H1 (cell line): ENCODE measurements at regions not wholly inside any gene's neighbourhood (a gene's known extent, or its start where the extent isn't known, plus 50 kb on each side); places are given as distances from the start of the nearest gene placed in this dataset.

Experiments
- CTCF ChIA-PET: fragments of 300-600 bp; sonication (Branson Sonifier 250); formaldehyde crosslinking; loops from one replicate; lab custom pipeline; 2021; ENCODE audit not compliant: partially characterized antibody; lab: Charles Lee
- POLR2A ChIA-PET: fragments of 300-600 bp; sonication (Branson Sonifier 250); formaldehyde crosslinking; loops from one replicate; lab custom pipeline; 2021; ENCODE audit warnings: inconsistent platforms; ENCODE audit not compliant: partially characterized antibody; lab: Charles Lee
- DNase-seq, 2 experiments: peaks; one replicate each; pipeline versions ENCODE4 v3.0.0 to v3.0.0-alpha.2; 2010 to 2022; ENCODE audit warnings: low spot score in 2 of 2, low read depth in 1 of 2, mixed read lengths in 1 of 2
- FAIRE-seq: peaks from 2 replicates; lab custom pipeline; 2011; peaks lifted over from hg19 to GRCh38; lab: Jason Lieb, UNC
- H2AFZ ChIP-seq: 2 replicates; pipeline ENCODE4 v1.8.1; 2012; ENCODE audit warnings: low read length, inconsistent platforms
- H2AK5ac ChIP-seq: 2 replicates; pipeline ENCODE4 v1.6.1; 2013; ENCODE audit warnings: low read depth, low read length
- H2BK120ac ChIP-seq: replicated peaks from 2 replicates; pipeline ENCODE3; 2013; ENCODE audit warnings: low read depth, low read length, inconsistent platforms
- H2BK12ac ChIP-seq: 2 replicates; pipeline ENCODE4 v1.6.1; 2013; ENCODE audit warnings: low read depth, low read length
- H2BK15ac ChIP-seq: 2 replicates; pipeline ENCODE4 v1.6.1; 2013; ENCODE audit warnings: low read length
- H2BK20ac ChIP-seq: 2 replicates; pipeline ENCODE4 v1.6.1; 2013; ENCODE audit warnings: low read length
- H2BK5ac ChIP-seq: 2 replicates; pipeline ENCODE4 v1.6.1; 2013; ENCODE audit warnings: low read depth, low read length
- H3K14ac ChIP-seq: 2 replicates; pipeline ENCODE4 v1.6.1; 2013; ENCODE audit warnings: inconsistent platforms; ENCODE audit not compliant: insufficient read length
- H3K18ac ChIP-seq: 2 replicates; pipeline ENCODE4 v1.6.1; 2013; ENCODE audit warnings: low read length; ENCODE audit errors: extremely low read depth
- H3K23ac ChIP-seq: 2 replicates; pipeline ENCODE4 v1.6.1; 2013; ENCODE audit warnings: inconsistent platforms; ENCODE audit not compliant: insufficient read length
- H3K23me2 ChIP-seq: 2 replicates; pipeline ENCODE4 v1.6.1; 2013; ENCODE audit warnings: low read depth, low read length
- H3K27ac ChIP-seq: 2 replicates; pipeline ENCODE4 v1.6.1; 2011; ENCODE audit warnings: low read depth, low read length, inconsistent platforms
- H3K27me3 ChIP-seq, 4 experiments: replicated peaks in 1 of 4; 1 replicate in 1 of 4; 2 replicates in 3 of 4; pipeline versions ENCODE4 v1.6.1 to v1.8.1; 2011 to 2013; ENCODE audit warnings: low read length in 3 of 4, mild to moderate bottlenecking in 3 of 4, inconsistent platforms in 2 of 4, mixed read lengths in 2 of 4, moderate library complexity in 1 of 4; ENCODE audit not compliant: control insufficient read depth in 3 of 4, insufficient read depth in 3 of 4; ENCODE audit errors: extremely low read depth in 1 of 4
- H3K36me3 ChIP-seq, 4 experiments: 2 replicates each; pipeline versions ENCODE4 v1.6.1 to v1.8.1; 2011 to 2013; ENCODE audit warnings: mild to moderate bottlenecking in 4 of 4, low read length in 3 of 4, moderate library complexity in 2 of 4, control low read depth in 1 of 4, inconsistent platforms in 1 of 4; ENCODE audit not compliant: insufficient read depth in 4 of 4, control insufficient read depth in 2 of 4
- H3K4ac ChIP-seq: replicated peaks from 2 replicates; pipeline ENCODE3; 2013; ENCODE audit warnings: low read length, low read depth, mixed read lengths, inconsistent platforms; ENCODE audit not compliant: insufficient read length
- H3K4me1 ChIP-seq, 4 experiments: replicated peaks in 1 of 4; 1 replicate in 1 of 4; 2 replicates in 3 of 4; pipeline versions ENCODE4 v1.6.1 to v1.8.1; 2011 to 2013; ENCODE audit warnings: low read length in 3 of 4, inconsistent platforms in 2 of 4, mixed read lengths in 1 of 4; ENCODE audit not compliant: insufficient read depth in 4 of 4, control insufficient read depth in 3 of 4
- H3K4me2 ChIP-seq, 2 experiments: 2 replicates each; pipeline versions ENCODE4 v1.6.1 to v1.8.1; 2011 to 2013; ENCODE audit warnings: low read depth in 2 of 2, low read length in 2 of 2, control low read depth in 1 of 2, inconsistent platforms in 1 of 2, mild to moderate bottlenecking in 1 of 2; ENCODE audit not compliant: insufficient read depth in 1 of 2
- H3K4me3 ChIP-seq, 4 experiments: fragments of 200-600, 300-600 bp in 1 of 4; sonication (generic), shearing (Covaris generic), sonication (Bioruptor Twin) in 1 of 4; 2 replicates each; pipeline versions ENCODE4 v1.5.1 to v1.8.1; 2011 to 2016; ENCODE audit warnings: low read length in 4 of 4, low read depth in 3 of 4, control low read depth in 2 of 4, inconsistent platforms in 2 of 4, mild to moderate bottlenecking in 2 of 4, mixed read lengths in 1 of 4, moderate library complexity in 1 of 4; ENCODE audit not compliant: insufficient read depth in 2 of 4; ENCODE audit errors: extremely low read depth in 1 of 4
- H3K56ac ChIP-seq: replicated peaks from 2 replicates; pipeline ENCODE3; 2013; ENCODE audit warnings: low read depth, mild to moderate bottlenecking, mixed read lengths, low read length, inconsistent platforms; ENCODE audit not compliant: insufficient read length
- H3K79me1 ChIP-seq: 2 replicates; pipeline ENCODE4 v1.6.1; 2013; ENCODE audit warnings: low read depth, low read length, control low read depth
- H3K79me2 ChIP-seq, 2 experiments: 2 replicates each; pipeline versions ENCODE4 v1.6.1 to v1.8.1; 2012 to 2013; ENCODE audit warnings: low read length in 2 of 2, mild to moderate bottlenecking in 2 of 2, inconsistent platforms in 1 of 2; ENCODE audit not compliant: insufficient read depth in 2 of 2, control insufficient read depth in 1 of 2
- H3K9ac ChIP-seq, 4 experiments: replicated peaks in 1 of 4; 1 replicate in 1 of 4; 2 replicates in 3 of 4; pipeline versions ENCODE4 v1.6.1 to v1.8.1; 2011 to 2013; ENCODE audit warnings: low read depth in 3 of 4, low read length in 3 of 4, control low read depth in 2 of 4, mild to moderate bottlenecking in 2 of 4, moderate library complexity in 2 of 4, inconsistent platforms in 1 of 4; ENCODE audit errors: extremely low read depth in 1 of 4
- H3K9me3 ChIP-seq, 2 experiments: 2 replicates each; pipeline versions ENCODE4 v1.6.1 to v1.8.1; 2012 to 2013; ENCODE audit warnings: mild to moderate bottlenecking in 2 of 2, moderate library complexity in 2 of 2, control low read depth in 1 of 2, inconsistent platforms in 1 of 2, low read depth in 1 of 2, low read length in 1 of 2, mixed read lengths in 1 of 2; ENCODE audit not compliant: insufficient read depth in 2 of 2
- H4K20me1 ChIP-seq, 2 experiments: replicated peaks in 1 of 2; 2 replicates each; pipeline versions ENCODE3 to v1.8.1; 2011 to 2013; ENCODE audit warnings: inconsistent platforms in 2 of 2, low read length in 2 of 2, mild to moderate bottlenecking in 1 of 2; ENCODE audit not compliant: insufficient read depth in 2 of 2, control insufficient read depth in 1 of 2
- H4K5ac ChIP-seq: 2 replicates; pipeline ENCODE4 v1.6.1; 2013; ENCODE audit warnings: low read length, low read depth, mixed read lengths, inconsistent platforms; ENCODE audit not compliant: insufficient read length
- H4K8ac ChIP-seq: 2 replicates; pipeline ENCODE4 v1.8.0; 2013; ENCODE audit warnings: mild to moderate bottlenecking, moderate library complexity, low read length, inconsistent platforms; ENCODE audit not compliant: insufficient read depth; ENCODE audit errors: extremely low read depth
- H4K91ac ChIP-seq: replicated peaks from 2 replicates; pipeline ENCODE3; 2013; ENCODE audit warnings: low read length, mixed read lengths, inconsistent platforms; ENCODE audit not compliant: insufficient read length
- CBX5 ChIP-seq: fragments of 300-800, 300-1000 bp; sonication (generic); IDR thresholded peaks from 2 replicates; pipeline ENCODE4 v1.7.1; 2016; ENCODE audit warnings: antibody characterized with exemption, low read length, low read depth
- FOSL1 ChIP-seq: IDR thresholded peaks from 2 replicates; pipeline ENCODE4 v1.6.1; 2011; ENCODE audit warnings: mild to moderate bottlenecking, low read depth, low read length, moderate library complexity; ENCODE audit not compliant: insufficient read depth
- GTF2F1 ChIP-seq: IDR thresholded peaks from 2 replicates; pipeline ENCODE4 v1.6.1; 2012; ENCODE audit warnings: low read depth, low read length, improper control_type of control experiment, borderline replicate concordance
- JUN ChIP-seq: IDR thresholded peaks from 2 replicates; pipeline ENCODE4 v1.6.1; 2011; ENCODE audit warnings: low read depth, mild to moderate bottlenecking, improper control_type of control experiment, low read length
- PHF8 ChIP-seq: fragments of 200-600 bp; sonication (generic); conservative IDR thresholded peaks from 2 replicates; pipeline ENCODE4 v1.7.1; 2012; ENCODE audit warnings: low read depth, mild to moderate bottlenecking, inconsistent platforms, low read length, moderate library complexity
- RAD21 ChIP-seq, 2 experiments: IDR thresholded peaks in 1 of 2; conservative IDR thresholded peaks in 1 of 2; 2 replicates each; pipeline ENCODE4 v1.6.1; 2011; ENCODE audit warnings: low read depth in 2 of 2, low read length in 2 of 2, improper control_type of control experiment in 1 of 2, inconsistent platforms in 1 of 2, mild to moderate bottlenecking in 1 of 2, moderate library complexity in 1 of 2
- RXRA ChIP-seq: IDR thresholded peaks from 2 replicates; pipeline ENCODE4 v1.6.1; 2011; ENCODE audit warnings: low read depth, mild to moderate bottlenecking, low read length, moderate library complexity; ENCODE audit not compliant: insufficient read depth
- SRF ChIP-seq: IDR thresholded peaks from 2 replicates; pipeline ENCODE4 v1.6.1; 2011; ENCODE audit warnings: mild to moderate bottlenecking, low read depth, low read length, moderate library complexity
- TBP ChIP-seq: IDR thresholded peaks from 2 replicates; pipeline ENCODE4 v1.6.1; 2011; ENCODE audit warnings: low read depth, low read length, improper control_type of control experiment
- USF2 ChIP-seq: IDR thresholded peaks from 2 replicates; pipeline ENCODE4 v1.6.1; 2011; ENCODE audit warnings: low read length, improper control_type of control experiment
- WGBS, 2 experiments: shearing (Covaris generic) in 1 of 2; methylation state at CpG; one replicate each; pipeline versions ENCODE4 v1.1.6 to v1.1.7; 2013 to 2015; ENCODE audit warnings: low lambda C conversion rate in 2 of 2, mixed read lengths in 2 of 2, inconsistent platforms in 1 of 2, low coverage in 1 of 2, missing lambda C conversion rate in 1 of 2; ENCODE audit not compliant: insufficient replicate concordance in 2 of 2, insufficient coverage in 1 of 2, insufficient read length in 1 of 2; ENCODE audit errors: extremely low coverage in 1 of 2, missing lambda C conversion rate in 1 of 2; 5-methylcytosine and 5-hydroxymethylcytosine counted together
- TF ChIP-seq, protein P1 (sequence below), 3 experiments: IDR thresholded peaks; 1 replicate in 2 of 3; 2 replicates in 1 of 3; pipeline versions ENCODE4 v1.5.1 to v1.6.1; 2011; ENCODE audit warnings: low read length in 3 of 3, mild to moderate bottlenecking in 3 of 3, inconsistent platforms in 2 of 3, low read depth in 1 of 3, moderate library complexity in 1 of 3; ENCODE audit not compliant: insufficient read depth in 1 of 3; ENCODE audit errors: control extremely low read depth in 1 of 3

- Histone ChIP-seq H2BK20ac (no peak overlapping the region), H3K18ac (no peak overlapping the region), H4K20me1 (no peaks in the 10 kb centered on the region), H3K27ac (no peak overlapping the region), H3K9ac (no peak overlapping the region), H2BK15ac (no peak overlapping the region), H3K23ac (no peak overlapping the region), H3K4me1 (no peaks in the 10 kb centered on the region), H2BK12ac (no peak overlapping the region), H3K56ac (no peak overlapping the region), H3K79me1 (no peaks in the 10 kb centered on the region), H3K79me2 (no peaks in the 10 kb centered on the region), H3K4ac (no peak overlapping the region), H2AFZ (no peak overlapping the region), H2AK5ac (no peak overlapping the region), H3K23me2 (no peaks in the 10 kb centered on the region), H3K4me2 (no peak overlapping the region), H2BK120ac (no peak overlapping the region), H3K14ac (no peak overlapping the region), H4K5ac (no peak overlapping the region), H3K27me3 (no peaks in the 10 kb centered on the region), H2BK5ac (no peak overlapping the region), H4K91ac (no peak overlapping the region), H4K8ac (no peak overlapping the region), H3K36me3 (no peaks in the 10 kb centered on the region), H3K9me3 (no peaks in the 10 kb centered on the region), H3K4me3 (no peak overlapping the region)
- CTCF ChIA-PET = no interaction called here
- DNase-seq (no peak), FAIRE-seq (no peak)
- POLR2A ChIA-PET = no interaction called here
- WGBS, 2 experiments = 91% methylated on average over 3 of the region's 3 CpGs; no CpG with 5 or more reads in 1 of the 2 experiments
- TF ChIP-seq TBP (no peak), SRF (no peak), RXRA (no peak), FOSL1 (no peak), GTF2F1 (no peak), RAD21 (IDR thresholded peaks at IDR 0.05 in 1 of 2, conservative IDR thresholded peaks at IDR 0.05 in 1 of 2; ENCODE audit: low read depth in 2 of 2, low read length in 2 of 2) (no peak), CBX5 (no peak), JUN (no peak), PHF8 (no peak), USF2 (no peak)
- TF ChIP-seq, protein P1, sequence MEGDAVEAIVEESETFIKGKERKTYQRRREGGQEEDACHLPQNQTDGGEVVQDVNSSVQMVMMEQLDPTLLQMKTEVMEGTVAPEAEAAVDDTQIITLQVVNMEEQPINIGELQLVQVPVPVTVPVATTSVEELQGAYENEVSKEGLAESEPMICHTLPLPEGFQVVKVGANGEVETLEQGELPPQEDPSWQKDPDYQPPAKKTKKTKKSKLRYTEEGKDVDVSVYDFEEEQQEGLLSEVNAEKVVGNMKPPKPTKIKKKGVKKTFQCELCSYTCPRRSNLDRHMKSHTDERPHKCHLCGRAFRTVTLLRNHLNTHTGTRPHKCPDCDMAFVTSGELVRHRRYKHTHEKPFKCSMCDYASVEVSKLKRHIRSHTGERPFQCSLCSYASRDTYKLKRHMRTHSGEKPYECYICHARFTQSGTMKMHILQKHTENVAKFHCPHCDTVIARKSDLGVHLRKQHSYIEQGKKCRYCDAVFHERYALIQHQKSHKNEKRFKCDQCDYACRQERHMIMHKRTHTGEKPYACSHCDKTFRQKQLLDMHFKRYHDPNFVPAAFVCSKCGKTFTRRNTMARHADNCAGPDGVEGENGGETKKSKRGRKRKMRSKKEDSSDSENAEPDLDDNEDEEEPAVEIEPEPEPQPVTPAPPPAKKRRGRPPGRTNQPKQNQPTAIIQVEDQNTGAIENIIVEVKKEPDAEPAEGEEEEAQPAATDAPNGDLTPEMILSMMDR (IDR thresholded peaks at IDR 0.05; ENCODE audit: control extremely low read depth in 1 of 3, insufficient read depth in 1 of 3, low read depth in 1 of 3, low read length in 3 of 3) = no peak
Measured at GRCh38 chr13:88937384-88937783, 1266.2 kb downstream of the SLITRK5 start.
